ENCODE measurements at regions not wholly inside any gene's neighbourhood (a gene's known extent, or its start where the extent isn't known, plus 50 kb on each side); places are given as distances from the start of the nearest gene placed in this dataset.

DNA sequence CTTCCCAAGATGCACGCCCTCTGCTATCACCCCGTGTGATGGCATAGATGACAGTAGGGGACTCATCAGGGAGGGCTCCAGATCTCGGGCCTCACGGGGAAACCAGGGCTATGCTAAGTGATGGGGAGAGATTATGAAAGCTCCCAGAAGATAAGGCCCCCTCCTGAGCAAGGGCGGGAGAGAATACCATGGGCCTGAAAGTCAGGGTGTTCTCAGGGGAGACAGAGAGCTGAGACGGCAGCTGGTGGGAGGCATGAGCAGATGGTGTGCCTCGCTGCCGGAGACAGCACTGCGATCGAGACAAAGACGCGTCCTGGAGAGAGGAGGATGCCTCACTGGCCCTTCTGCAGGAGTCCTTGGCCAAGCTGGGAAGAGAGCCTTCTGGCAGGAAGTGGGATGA is 106.5 kb upstream of the ADPGK start:
- H3K4me3 Mint-ChIP-seq: no peak overlapping the region

GRCh38 chr15:72889545-72889944 is 106.0 kb upstream of the ADPGK start:
- CTCF ChIA-PET: no interaction called here
- Histone ChIP-seq H4K20me1 (ENCODE audit: control insufficient read depth, insufficient read depth, low read length, poor library complexity, severe bottlenecking) (no peaks in the 10 kb centered on the region), H3K27ac (ENCODE audit: low read length in 2 of 2) (no peak overlapping the region), H3K4me3 (ENCODE audit: control extremely low read depth in 1 of 5, extremely low read depth in 1 of 5, insufficient read depth in 1 of 5, low read depth in 2 of 5, low read length in 4 of 5) (no peak overlapping the region), H3K79me2 (ENCODE audit: control insufficient read depth, insufficient read depth, low read length) (no peaks in the 10 kb centered on the region), H3K4me1 (ENCODE audit: control insufficient read depth in 2 of 2, insufficient read depth in 2 of 2, low read length in 2 of 2) (no peaks in the 10 kb centered on the region), H2AFZ (ENCODE audit: insufficient read depth, low read depth, low read length, poor library complexity, severe bottlenecking) (no peak overlapping the region), H3K9ac (ENCODE audit: low read length) (no peak overlapping the region), H3K27me3 (replicated peaks in 1 of 4; ENCODE audit: control extremely low read depth in 1 of 4, control insufficient read depth in 3 of 4, insufficient read depth in 4 of 4, low read length in 3 of 4) (peaks cover 0 to 5% (median 0%) of the 10 kb centered on the region in 4 experiments), H3K36me3 (replicated peaks in 1 of 2; ENCODE audit: control extremely low read depth in 1 of 2, control insufficient read depth in 1 of 2, extremely low read depth in 1 of 2, insufficient read depth in 2 of 2, low read length in 1 of 2) (no peaks in the 10 kb centered on the region), H3K9me3 (ENCODE audit: control extremely low read depth in 1 of 3, control insufficient read depth in 2 of 3, insufficient read depth in 1 of 3, low read length in 2 of 3) (peaks cover 0 to 3% (median 2%) of the 10 kb centered on the region in 3 donors), H3K4me2 (replicated peaks; ENCODE audit: low read depth, low read length, poor library complexity, severe bottlenecking) (no peak overlapping the region)
- peaks cover 11% of the 10 kb centered on the region for H3K27me3 Mint-ChIP-seq
- POLR2A ChIA-PET: no interaction called here
- no peak overlapping the region for H3K27ac Mint-ChIP-seq
- peaks cover 4% of the 10 kb centered on the region for H3K9me3 Mint-ChIP-seq (ENCODE audit: insufficient read depth)
- WGBS (ENCODE audit: insufficient coverage): 97% methylated on average over 3 of the region's 5 CpGs
- H3K4me1 Mint-ChIP-seq: no peaks in the 10 kb centered on the region
- H3K4me3 Mint-ChIP-seq: no peak overlapping the region
- intact Hi-C loops (cut with micrococcal nuclease): no loop called here
- ATAC-seq (ENCODE audit: low read depth): no peak
- no peak for DNase-seq
- TF ChIP-seq, protein P1, sequence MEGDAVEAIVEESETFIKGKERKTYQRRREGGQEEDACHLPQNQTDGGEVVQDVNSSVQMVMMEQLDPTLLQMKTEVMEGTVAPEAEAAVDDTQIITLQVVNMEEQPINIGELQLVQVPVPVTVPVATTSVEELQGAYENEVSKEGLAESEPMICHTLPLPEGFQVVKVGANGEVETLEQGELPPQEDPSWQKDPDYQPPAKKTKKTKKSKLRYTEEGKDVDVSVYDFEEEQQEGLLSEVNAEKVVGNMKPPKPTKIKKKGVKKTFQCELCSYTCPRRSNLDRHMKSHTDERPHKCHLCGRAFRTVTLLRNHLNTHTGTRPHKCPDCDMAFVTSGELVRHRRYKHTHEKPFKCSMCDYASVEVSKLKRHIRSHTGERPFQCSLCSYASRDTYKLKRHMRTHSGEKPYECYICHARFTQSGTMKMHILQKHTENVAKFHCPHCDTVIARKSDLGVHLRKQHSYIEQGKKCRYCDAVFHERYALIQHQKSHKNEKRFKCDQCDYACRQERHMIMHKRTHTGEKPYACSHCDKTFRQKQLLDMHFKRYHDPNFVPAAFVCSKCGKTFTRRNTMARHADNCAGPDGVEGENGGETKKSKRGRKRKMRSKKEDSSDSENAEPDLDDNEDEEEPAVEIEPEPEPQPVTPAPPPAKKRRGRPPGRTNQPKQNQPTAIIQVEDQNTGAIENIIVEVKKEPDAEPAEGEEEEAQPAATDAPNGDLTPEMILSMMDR (IDR thresholded peaks at IDR 0.05): no peak
- TF ChIP-seq EZH2 (IDR thresholded peaks at IDR 0.05; ENCODE audit: borderline replicate concordance, insufficient read depth, low read depth, low read length, poor library complexity, severe bottlenecking): no peak

More for the DNA sequence above, 106.5 kb upstream of the ADPGK start:
- H2AFZ ChIP-seq (ENCODE audit: insufficient read depth, low read depth, low read length, poor library complexity, severe bottlenecking): no peak overlapping the region
- no peaks in the 10 kb centered on the region for H3K79me2 ChIP-seq (ENCODE audit: control insufficient read depth, insufficient read depth, low read length)
- no peak overlapping the region for H3K9ac ChIP-seq (ENCODE audit: low read length)
- Mint-ChIP-seq H3K27ac (no peak overlapping the region), H3K9me3 (ENCODE audit: insufficient read depth) (peaks cover 4% of the 10 kb centered on the region), H3K4me1 (no peaks in the 10 kb centered on the region), H3K27me3 (peaks cover 13% of the 10 kb centered on the region)
- POLR2A ChIA-PET: no interaction called here
- no peak overlapping the region for H3K4me3 ChIP-seq (ENCODE audit: control extremely low read depth in 1 of 5, extremely low read depth in 1 of 5, insufficient read depth in 1 of 5, low read depth in 2 of 5, low read length in 4 of 5)
- CTCF ChIA-PET: no interaction called here
- DNase-seq (no peak), ATAC-seq (ENCODE audit: low read depth) (no peak)
- H3K36me3 ChIP-seq (replicated peaks in 1 of 2; ENCODE audit: control extremely low read depth in 1 of 2, control insufficient read depth in 1 of 2, extremely low read depth in 1 of 2, insufficient read depth in 2 of 2, low read length in 1 of 2): no peaks in the 10 kb centered on the region
- peaks cover 0 to 3% (median 2%) of the 10 kb centered on the region in 3 donors for H3K9me3 ChIP-seq (ENCODE audit: control extremely low read depth in 1 of 3, control insufficient read depth in 2 of 3, insufficient read depth in 1 of 3, low read length in 2 of 3)
- H4K20me1 ChIP-seq (ENCODE audit: control insufficient read depth, insufficient read depth, low read length, poor library complexity, severe bottlenecking): no peaks in the 10 kb centered on the region
- no peak overlapping the region for H3K4me2 ChIP-seq (replicated peaks; ENCODE audit: low read depth, low read length, poor library complexity, severe bottlenecking)
- intact Hi-C loops (cut with micrococcal nuclease): no loop called here
- no peak overlapping the region for H3K27ac ChIP-seq (ENCODE audit: low read length in 2 of 2)
- H3K4me1 ChIP-seq (ENCODE audit: control insufficient read depth in 2 of 2, insufficient read depth in 2 of 2, low read length in 2 of 2): no peaks in the 10 kb centered on the region
- whole genome bisulfite sequencing (ENCODE audit: insufficient coverage): 66% methylated on average over 12 of the region's 12 CpGs
- H3K27me3 ChIP-seq (replicated peaks in 1 of 4; ENCODE audit: control extremely low read depth in 1 of 4, control insufficient read depth in 3 of 4, insufficient read depth in 4 of 4, low read length in 3 of 4): peaks cover 0 to 5% (median 0%) of the 10 kb centered on the region in 4 experiments
- TF ChIP-seq, protein P1 (IDR thresholded peaks at IDR 0.05): no peak
- TF ChIP-seq EZH2 (IDR thresholded peaks at IDR 0.05; ENCODE audit: borderline replicate concordance, insufficient read depth, low read depth, low read length, poor library complexity, severe bottlenecking): no peak

Data from B cell (primary cell).